GM13976 (cell line): ENCODE measurements at regions not wholly inside any gene's neighbourhood (a gene's known extent, or its start where the extent isn't known, plus 50 kb on each side); places are given as distances from the start of the nearest gene placed in this dataset.
"Not testable (repeated sequence)": the region's sequence is repeated elsewhere in the genome, so short reads cannot be mapped to it uniquely, and the experiment has no call there.

Experiments used
- DNase-seq: peaks from one replicate; pipeline ENCODE4 v3.0.0; 2012; ENCODE audit warnings: low spot score
- CTCF ChIP-seq: IDR thresholded peaks from 2 replicates; pipeline ENCODE4 v1.5.1; 2012; ENCODE audit warnings: borderline replicate concordance, mild to moderate bottlenecking; ENCODE audit not compliant: insufficient read depth; ENCODE audit errors: extremely low read depth, missing control alignments, control extremely low read depth
- in situ Hi-C: fragments of 300-500 bp; cut with MboI; formaldehyde crosslinking; loops from one replicate; pipeline ENCODE4 v1.12.0; 2022; ENCODE audit warnings: low sequenced_read_pairs, mixed read lengths, inconsistent platforms; ENCODE audit not compliant: unreplicated experiment

- in situ Hi-C loops, DNase-seq: not testable (repeated sequence)
These were observed 347.4 kb downstream of the MAGEE1 start for GRCh38 chrX:76774912-76775311.

- DNase-seq, result no peak
- in situ Hi-C loops, result no loop called here
- no peak for TF ChIP-seq CTCF
These were observed 368.8 kb downstream of the MAGEE1 start for GRCh38 chrX:76796311-76796710.

- in situ Hi-C loops, result no loop called here
- TF ChIP-seq CTCF, result no peak
- DNase-seq, result no peak
These were observed 375.2 kb downstream of the MAGEE1 start for GRCh38 chrX:76802708-76803107.

DNA sequence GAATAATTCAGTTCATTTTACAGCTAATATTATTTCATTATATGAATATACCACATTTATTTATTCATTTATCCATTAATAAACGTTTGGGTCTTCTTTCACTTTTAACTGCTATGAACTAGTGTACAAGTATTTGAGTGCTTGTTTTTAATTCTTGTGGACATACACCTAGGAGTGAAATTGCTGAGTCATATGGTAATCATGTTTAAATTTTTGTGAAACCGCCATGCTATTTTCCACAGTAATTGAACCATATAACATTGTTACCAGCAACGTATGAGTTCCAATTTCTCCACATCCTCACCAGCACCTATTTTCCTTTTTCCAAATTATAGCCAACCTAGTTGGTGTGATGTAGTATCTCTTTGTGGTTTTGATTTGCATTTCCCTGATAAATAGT is 388.2 kb downstream of the MAGEE1 start:
- no peak for DNase-seq
- TF ChIP-seq CTCF, result no peak
- in situ Hi-C loops, result no loop called here

DNA sequence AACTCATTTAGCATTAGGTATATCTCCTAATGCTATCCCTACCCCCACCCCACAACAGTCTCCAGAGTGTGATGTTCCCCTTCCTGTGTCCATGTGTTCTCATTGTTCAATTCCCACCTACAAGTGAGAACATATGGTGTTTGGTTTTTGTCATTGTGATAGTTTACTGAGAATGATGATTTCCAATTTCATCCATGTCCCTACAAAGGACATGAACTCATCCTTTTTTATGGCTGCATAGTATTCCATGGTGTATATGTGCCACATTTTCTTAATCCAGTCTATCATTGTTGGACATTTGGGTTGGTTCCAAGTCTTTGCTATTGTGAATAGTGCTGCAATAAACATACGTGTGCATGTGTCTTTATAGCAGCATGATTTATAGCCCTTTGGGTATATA is 389.8 kb downstream of the MAGEE1 start:
- DNase-seq, in situ Hi-C loops: not testable (repeated sequence)

DNA sequence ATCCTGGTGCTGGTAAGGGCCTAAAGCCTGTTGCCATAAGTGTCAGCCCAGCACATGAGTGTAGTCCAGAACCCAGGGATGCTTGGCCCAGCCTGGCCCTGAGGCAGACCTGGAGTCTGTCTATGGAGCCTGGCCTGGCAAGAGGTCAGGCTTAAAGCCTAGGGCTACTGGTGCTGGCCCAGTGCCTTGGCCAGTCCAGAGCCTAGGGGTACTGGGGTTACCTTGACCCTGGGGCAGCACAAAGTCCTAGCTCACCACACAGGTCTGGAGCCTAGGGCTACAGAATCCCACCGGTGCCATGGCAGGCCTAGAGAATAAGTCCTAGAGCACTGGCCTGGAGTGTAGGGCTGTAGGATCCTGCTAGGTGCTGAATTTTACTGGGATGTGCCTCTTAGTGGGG is 393.8 kb downstream of the MAGEE1 start:
- in situ Hi-C loops, result no loop called here
- no peak for TF ChIP-seq CTCF
- DNase-seq, result no peak

DNA sequence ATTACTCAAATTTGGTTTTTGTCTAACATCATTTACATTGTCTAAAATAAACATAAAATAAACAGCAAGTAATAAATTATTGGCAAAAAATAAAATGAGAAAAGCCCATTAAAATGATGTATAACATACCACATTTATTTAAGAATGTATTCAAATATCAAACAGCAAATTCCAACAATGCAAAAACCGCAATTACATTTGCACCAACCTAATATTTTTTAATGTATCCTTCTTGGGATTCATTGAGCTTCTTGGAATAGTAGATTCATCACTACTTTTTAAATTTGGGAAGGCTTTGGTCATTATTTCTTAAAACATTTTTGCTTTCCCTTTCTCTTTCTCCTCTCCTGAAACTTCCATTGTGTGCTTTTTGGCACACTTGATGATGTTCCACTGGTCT is 400.2 kb downstream of the MAGEE1 start:
- no peak for DNase-seq
- no peak for TF ChIP-seq CTCF
- in situ Hi-C loops, result no loop called here

DNA sequence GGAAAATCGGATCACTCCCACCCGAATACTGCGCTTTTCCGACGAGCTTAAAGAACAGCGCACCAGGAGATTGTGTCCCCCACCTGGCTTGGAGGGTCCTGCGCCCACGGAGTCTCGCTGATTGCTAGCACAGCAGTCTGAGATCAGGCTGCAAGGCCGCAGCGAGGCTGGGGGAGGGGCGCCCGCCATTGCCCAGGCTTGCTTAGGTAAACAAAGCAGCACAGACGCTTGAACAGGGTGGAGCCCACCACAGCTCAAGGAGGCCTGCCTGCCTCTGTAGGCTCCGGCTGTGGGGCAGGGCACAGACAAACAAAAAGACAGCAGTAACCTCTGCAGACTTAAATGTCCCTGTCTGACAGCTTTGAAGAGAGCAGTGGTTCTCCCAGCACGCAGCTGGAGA is 413.4 kb downstream of the MAGEE1 start:
- in situ Hi-C loops, result not testable (repeated sequence)

DNA sequence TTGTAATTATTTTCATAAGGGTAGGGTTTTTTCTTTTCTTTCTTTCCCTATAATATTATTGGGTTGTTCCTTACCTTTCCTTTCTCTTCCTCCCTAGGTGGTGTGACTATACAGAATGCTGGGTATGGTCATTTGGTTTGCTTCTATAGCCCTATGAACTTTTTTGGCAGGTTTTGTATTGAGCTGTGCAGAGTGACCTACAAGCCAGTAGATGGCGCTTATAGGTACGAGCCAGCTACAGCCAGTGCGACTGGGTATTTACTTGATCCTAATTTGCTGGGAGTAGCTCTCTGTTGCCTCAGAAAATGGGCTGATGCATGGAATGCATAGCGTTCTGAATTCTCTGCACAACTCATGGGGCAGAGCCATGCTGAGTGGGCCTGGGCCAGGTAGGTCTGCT is 423.3 kb downstream of the MAGEE1 start:
- in situ Hi-C loops, result no loop called here
- no peak for DNase-seq
- no peak for TF ChIP-seq CTCF

More for the DNA sequence above, 413.4 kb downstream of the MAGEE1 start:
- not testable (repeated sequence) for DNase-seq
